ENCODE measurements at regions not wholly inside any gene's neighbourhood (a gene's known extent, or its start where the extent isn't known, plus 50 kb on each side); places are given as distances from the start of the nearest gene placed in this dataset.
"Not testable (repeated sequence)": the region's sequence is repeated elsewhere in the genome, so short reads cannot be mapped to it uniquely, and the experiment has no call there.

DNA sequence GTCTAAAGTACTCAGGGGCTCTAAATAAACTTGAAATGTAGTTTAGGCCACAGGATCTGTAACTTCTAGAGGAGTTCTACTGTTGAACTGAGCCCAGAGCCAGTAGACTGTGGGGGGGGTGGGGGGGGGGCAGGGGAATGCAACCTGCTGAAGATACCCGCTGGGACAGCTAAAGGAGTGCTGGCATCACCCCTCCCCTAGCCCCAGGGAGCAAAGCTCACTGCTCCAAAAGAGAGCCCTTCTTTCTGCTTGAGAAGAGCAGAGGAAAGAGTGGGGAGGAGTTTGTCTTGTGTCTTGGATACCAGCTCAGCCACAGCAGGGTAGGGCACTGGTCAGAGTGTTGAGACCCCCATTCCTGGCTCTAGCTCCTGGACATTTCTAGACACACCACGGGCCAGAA lies 414.0 kb upstream of the KLHL29 start:
- FAIRE-seq (no peak), DNase-seq (ENCODE audit: insufficient read length, low spot score) (no peak)
- TF ChIP-seq POLR2A (IDR thresholded peaks at IDR 0.05; ENCODE audit: low read depth, low read length) (no peak), POLR2AphosphoS5 (IDR thresholded peaks at IDR 0.05; ENCODE audit: low read depth, low read length) (no peak)

DNA sequence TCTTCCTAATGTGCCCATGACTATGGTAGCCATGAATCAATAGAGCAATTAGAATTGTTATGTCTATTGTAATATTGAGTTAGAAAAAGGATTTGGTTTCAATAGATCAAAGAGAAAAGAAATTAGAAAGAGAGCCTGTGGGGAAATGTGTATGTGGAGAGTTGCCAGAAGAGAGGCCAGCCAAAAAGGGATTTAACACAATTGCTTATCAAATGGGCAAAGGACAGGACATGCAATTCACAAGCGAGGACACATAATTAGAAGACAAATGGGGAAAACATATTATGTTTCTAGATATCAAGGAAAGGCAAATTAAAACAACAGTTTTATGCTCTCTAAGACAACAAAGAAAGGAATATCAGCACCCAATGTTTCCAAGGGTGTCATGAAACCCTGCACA lies 403.2 kb upstream of the KLHL29 start:
- no peak for DNase-seq (ENCODE audit: insufficient read length, low spot score)
- FAIRE-seq: no peak
- no peak for TF ChIP-seq SPI1 (IDR thresholded peaks at IDR 0.05; ENCODE audit: low read depth, low read length)
- no peak for TF ChIP-seq POLR2AphosphoS5 (IDR thresholded peaks at IDR 0.05; ENCODE audit: low read depth, low read length)
- no peak for TF ChIP-seq PAX5 (IDR thresholded peaks at IDR 0.05; ENCODE audit: insufficient read depth, low read length, severe bottlenecking)
- TF ChIP-seq TAF1 (IDR thresholded peaks at IDR 0.05; ENCODE audit: low read depth, low read length): no peak
- TF ChIP-seq POLR2A (IDR thresholded peaks at IDR 0.05; ENCODE audit: low read depth, low read length): no peak
- no peak for TF ChIP-seq POU2F2 (IDR thresholded peaks at IDR 0.05; ENCODE audit: low read depth, low read length)

DNA sequence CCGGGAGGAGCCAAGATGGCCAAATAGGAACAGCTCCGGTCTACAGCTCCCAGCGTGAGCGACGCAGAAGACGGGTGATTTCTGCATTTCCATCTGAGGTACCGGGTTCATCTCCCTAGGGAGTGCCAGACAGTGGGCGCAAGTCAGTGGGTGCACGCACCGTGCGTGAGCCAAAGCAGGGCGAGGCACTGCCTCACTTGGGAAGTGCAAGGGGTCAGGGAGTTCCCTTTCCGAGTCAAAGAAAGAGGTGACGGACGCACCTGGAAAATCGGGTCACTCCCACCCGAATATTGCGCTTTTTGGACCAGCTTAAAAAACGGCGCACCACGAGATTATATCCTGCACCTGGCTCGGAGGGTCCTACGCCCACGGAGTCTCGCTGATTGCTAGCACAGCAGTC lies 400.8 kb upstream of the KLHL29 start:
- not testable (repeated sequence) for DNase-seq (ENCODE audit: insufficient read length, low spot score)

DNA sequence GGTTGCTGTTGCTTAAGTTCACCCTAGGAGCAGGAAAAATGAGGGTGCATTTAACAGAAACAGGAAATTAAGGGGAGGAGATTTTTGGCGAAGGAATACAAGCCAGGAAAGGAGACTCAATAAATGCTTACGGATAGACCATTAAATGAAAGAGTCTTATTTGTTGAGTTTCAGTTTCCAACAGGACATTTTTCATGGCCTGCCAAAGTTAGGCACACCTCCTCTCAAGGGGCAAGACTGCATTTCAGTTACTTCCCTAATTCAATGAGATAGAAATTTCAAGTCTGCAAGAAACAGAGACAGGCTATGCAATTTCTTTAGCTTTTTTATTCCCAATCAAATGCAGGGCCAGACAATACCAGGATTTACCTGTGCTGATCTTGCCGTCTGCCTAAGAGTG lies 394.7 kb upstream of the KLHL29 start:
- TF ChIP-seq POU2F2 (IDR thresholded peaks at IDR 0.05; ENCODE audit: low read depth, low read length) (no peak), POLR2A (IDR thresholded peaks at IDR 0.05; ENCODE audit: low read depth, low read length) (no peak)
- DNase-seq (ENCODE audit: insufficient read length, low spot score) (no peak), FAIRE-seq (no peak)

More for the DNA sequence above, 400.8 kb upstream of the KLHL29 start:
- not testable (repeated sequence) for FAIRE-seq

DNA sequence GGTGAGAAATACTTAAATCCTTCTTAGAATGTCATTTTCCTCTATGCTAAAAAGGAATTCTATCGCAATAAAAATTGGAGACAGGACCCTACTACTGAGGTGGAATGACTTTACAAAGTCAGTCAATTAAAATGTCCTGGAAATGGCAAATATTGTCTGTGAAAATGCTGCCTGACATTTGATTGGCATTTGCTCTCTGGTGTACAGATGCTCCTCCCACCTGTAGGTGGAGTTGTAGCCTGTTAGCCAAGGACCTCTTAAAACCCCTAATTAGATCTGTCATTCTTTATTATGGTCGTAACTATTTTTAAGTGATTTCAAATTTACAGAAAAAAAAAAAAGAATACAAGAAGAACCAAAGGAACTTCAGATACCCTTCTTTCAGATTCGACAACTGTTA lies 393.1 kb upstream of the KLHL29 start:
- no peak for DNase-seq (ENCODE audit: insufficient read length, low spot score)
- FAIRE-seq: no peak
- TF ChIP-seq POLR2AphosphoS5 (IDR thresholded peaks at IDR 0.05; ENCODE audit: low read depth, low read length): no peak
- TF ChIP-seq PAX5 (IDR thresholded peaks at IDR 0.05; ENCODE audit: insufficient read depth, low read length, severe bottlenecking): no peak
- TF ChIP-seq POU2F2 (IDR thresholded peaks at IDR 0.05; ENCODE audit: low read depth, low read length): no peak
- TF ChIP-seq SPI1 (IDR thresholded peaks at IDR 0.05; ENCODE audit: low read depth, low read length): no peak
- no peak for TF ChIP-seq POLR2A (IDR thresholded peaks at IDR 0.05; ENCODE audit: low read depth, low read length)
- TF ChIP-seq TAF1 (IDR thresholded peaks at IDR 0.05; ENCODE audit: low read depth, low read length): no peak

DNA sequence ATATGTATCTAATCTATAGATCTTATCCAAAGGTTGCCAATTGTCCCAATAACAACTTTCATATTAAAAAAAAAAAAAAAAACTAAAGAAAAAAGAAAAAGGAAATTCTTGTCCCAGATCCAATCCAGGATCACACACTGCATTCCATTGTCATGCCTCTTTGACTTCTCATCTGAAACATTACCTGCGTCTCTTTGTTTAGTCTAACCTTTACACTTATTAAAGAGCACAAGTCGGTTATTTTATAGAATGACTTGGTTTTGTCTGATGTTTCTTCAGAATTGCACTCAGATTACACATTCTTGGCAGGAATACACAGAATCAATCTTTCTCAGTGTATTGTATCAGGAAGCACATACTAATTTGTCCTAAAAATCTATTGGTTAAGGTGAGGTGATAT lies 392.5 kb upstream of the KLHL29 start:
- TF ChIP-seq POLR2AphosphoS5 (IDR thresholded peaks at IDR 0.05; ENCODE audit: low read depth, low read length): no peak
- no peak for TF ChIP-seq POLR2A (IDR thresholded peaks at IDR 0.05; ENCODE audit: low read depth, low read length)
- no peak for TF ChIP-seq SPI1 (IDR thresholded peaks at IDR 0.05; ENCODE audit: low read depth, low read length)
- no peak for TF ChIP-seq PAX5 (IDR thresholded peaks at IDR 0.05; ENCODE audit: insufficient read depth, low read length, severe bottlenecking)
- TF ChIP-seq TAF1 (IDR thresholded peaks at IDR 0.05; ENCODE audit: low read depth, low read length): no peak
- TF ChIP-seq POU2F2 (IDR thresholded peaks at IDR 0.05; ENCODE audit: low read depth, low read length): no peak
- DNase-seq (ENCODE audit: insufficient read length, low spot score) (no peak), FAIRE-seq (no peak)

DNA sequence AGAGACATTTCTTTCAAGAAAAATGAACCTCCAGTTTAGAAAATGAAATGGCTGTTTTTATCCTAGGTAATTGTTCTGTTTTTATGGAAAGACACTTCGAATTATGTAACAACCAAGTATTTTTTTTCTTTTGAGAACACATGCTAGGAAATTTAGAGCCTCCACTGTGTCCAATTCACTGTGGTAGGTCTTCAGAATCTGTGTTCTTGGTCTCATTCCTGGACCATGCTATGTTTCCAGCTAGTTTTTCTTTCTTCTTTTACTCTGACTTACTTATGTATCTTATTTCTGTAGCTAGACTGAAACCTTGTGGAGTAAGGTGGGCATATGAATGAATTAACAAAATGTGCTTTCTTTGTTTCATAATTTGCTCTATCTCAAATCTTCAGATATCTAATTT lies 391.7 kb upstream of the KLHL29 start:
- DNase-seq (ENCODE audit: insufficient read length, low spot score) (no peak), FAIRE-seq (no peak)
- no peak for TF ChIP-seq TAF1 (IDR thresholded peaks at IDR 0.05; ENCODE audit: low read depth, low read length)
- TF ChIP-seq POLR2A (IDR thresholded peaks at IDR 0.05; ENCODE audit: low read depth, low read length): no peak
- TF ChIP-seq PAX5 (IDR thresholded peaks at IDR 0.05; ENCODE audit: insufficient read depth, low read length, severe bottlenecking): no peak
- no peak for TF ChIP-seq POLR2AphosphoS5 (IDR thresholded peaks at IDR 0.05; ENCODE audit: low read depth, low read length)
- TF ChIP-seq POU2F2 (IDR thresholded peaks at IDR 0.05; ENCODE audit: low read depth, low read length): no peak
- no peak for TF ChIP-seq SPI1 (IDR thresholded peaks at IDR 0.05; ENCODE audit: low read depth, low read length)

DNA sequence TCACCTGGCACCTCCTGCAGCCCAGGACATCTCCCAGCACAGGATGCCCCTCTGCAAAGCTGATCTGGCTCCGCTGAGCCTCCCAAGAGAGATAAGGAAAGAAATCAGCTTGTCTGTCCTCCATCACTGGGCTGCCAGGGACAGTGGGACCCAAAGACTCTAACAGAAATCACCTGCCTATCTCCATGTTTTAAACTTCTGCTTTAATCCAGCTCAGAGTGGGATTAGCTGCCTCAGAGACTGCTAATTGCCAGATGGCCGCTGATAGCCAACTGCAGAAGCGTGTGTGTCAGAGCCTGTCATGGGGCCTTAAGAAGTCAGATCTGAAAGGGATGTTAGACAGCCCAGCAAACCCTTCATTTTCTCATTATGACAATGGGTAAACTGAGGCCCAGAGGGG lies 389.4 kb upstream of the KLHL29 start:
- no peak for FAIRE-seq
- no peak for TF ChIP-seq POU2F2 (IDR thresholded peaks at IDR 0.05; ENCODE audit: low read depth, low read length)
- no peak for TF ChIP-seq SPI1 (IDR thresholded peaks at IDR 0.05; ENCODE audit: low read depth, low read length)
- no peak for TF ChIP-seq PAX5 (IDR thresholded peaks at IDR 0.05; ENCODE audit: insufficient read depth, low read length, severe bottlenecking)
- TF ChIP-seq POLR2A (IDR thresholded peaks at IDR 0.05; ENCODE audit: low read depth, low read length): no peak
- TF ChIP-seq TAF1 (IDR thresholded peaks at IDR 0.05; ENCODE audit: low read depth, low read length): no peak
- no peak for TF ChIP-seq POLR2AphosphoS5 (IDR thresholded peaks at IDR 0.05; ENCODE audit: low read depth, low read length)
- DNase-seq (ENCODE audit: insufficient read length, low spot score): no peak

DNA sequence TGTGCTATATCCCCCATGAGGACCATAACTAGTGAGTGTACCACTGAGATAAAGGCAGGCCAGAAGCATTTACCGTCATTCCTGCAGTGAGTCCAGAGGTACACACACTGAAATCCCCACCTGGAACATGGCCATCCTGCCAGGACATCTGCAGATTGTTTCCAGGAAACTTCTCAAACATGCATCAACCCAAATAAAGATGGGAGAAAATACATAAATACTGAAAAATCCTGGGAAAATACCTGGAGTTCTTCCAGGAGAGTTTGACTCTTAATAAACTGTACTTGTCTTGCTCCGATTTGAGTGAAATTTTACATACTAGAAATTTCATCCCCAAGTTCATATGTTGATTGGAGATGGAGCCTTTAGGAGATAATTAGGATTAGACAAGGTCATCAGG lies 388.1 kb upstream of the KLHL29 start:
- no peak for TF ChIP-seq POLR2AphosphoS5 (IDR thresholded peaks at IDR 0.05; ENCODE audit: low read depth, low read length)
- TF ChIP-seq POLR2A (IDR thresholded peaks at IDR 0.05; ENCODE audit: low read depth, low read length): no peak
- TF ChIP-seq SPI1 (IDR thresholded peaks at IDR 0.05; ENCODE audit: low read depth, low read length): no peak
- no peak for TF ChIP-seq TAF1 (IDR thresholded peaks at IDR 0.05; ENCODE audit: low read depth, low read length)
- no peak for TF ChIP-seq PAX5 (IDR thresholded peaks at IDR 0.05; ENCODE audit: insufficient read depth, low read length, severe bottlenecking)
- TF ChIP-seq POU2F2 (IDR thresholded peaks at IDR 0.05; ENCODE audit: low read depth, low read length): no peak
- FAIRE-seq (no peak), DNase-seq (ENCODE audit: insufficient read length, low spot score) (no peak)

DNA sequence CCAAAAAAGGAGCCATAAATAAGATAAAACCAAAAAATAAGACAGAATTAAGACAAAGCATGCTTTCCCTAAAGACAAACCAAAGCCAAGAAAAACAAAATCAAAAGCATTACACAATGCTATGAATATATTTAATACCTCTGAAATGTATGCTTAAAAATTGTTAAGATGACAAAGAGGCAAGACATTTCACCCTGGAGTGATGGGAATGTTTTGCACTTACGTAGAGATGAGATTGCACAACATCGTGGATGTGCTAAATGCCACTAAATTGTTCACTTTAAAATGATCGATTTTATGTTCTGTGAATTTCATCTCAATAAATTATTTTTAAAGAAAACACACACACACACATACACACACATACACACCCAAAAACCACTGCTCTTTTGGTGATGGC lies 386.6 kb upstream of the KLHL29 start:
- FAIRE-seq (no peak), DNase-seq (ENCODE audit: insufficient read length, low spot score) (no peak)
- TF ChIP-seq SPI1 (IDR thresholded peaks at IDR 0.05; ENCODE audit: low read depth, low read length) (no peak), POU2F2 (IDR thresholded peaks at IDR 0.05; ENCODE audit: low read depth, low read length) (no peak), PAX5 (IDR thresholded peaks at IDR 0.05; ENCODE audit: insufficient read depth, low read length, severe bottlenecking) (no peak), POLR2AphosphoS5 (IDR thresholded peaks at IDR 0.05; ENCODE audit: low read depth, low read length) (no peak), TAF1 (IDR thresholded peaks at IDR 0.05; ENCODE audit: low read depth, low read length) (no peak), POLR2A (IDR thresholded peaks at IDR 0.05; ENCODE audit: low read depth, low read length) (no peak)

DNA sequence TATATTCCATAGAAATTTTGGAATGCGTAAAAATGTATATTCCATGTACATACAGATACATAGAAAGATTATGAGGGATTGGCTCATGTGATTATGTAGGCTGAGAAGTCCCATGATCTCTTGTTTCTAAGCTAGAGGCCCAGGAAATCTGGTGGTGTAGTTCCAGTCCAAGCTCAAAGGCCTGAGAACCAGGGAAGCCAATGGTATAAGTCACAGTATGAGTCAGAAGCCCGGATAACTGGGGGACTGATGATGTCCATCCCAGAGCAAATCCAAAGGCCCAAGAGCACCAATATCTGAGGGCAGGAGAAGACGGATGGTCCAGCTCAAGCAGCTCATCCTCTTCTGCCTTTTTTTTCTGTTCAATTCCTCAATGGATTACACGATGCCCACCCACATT lies 385.0 kb upstream of the KLHL29 start:
- no peak for FAIRE-seq
- TF ChIP-seq SPI1 (IDR thresholded peaks at IDR 0.05; ENCODE audit: low read depth, low read length) (no peak), TAF1 (IDR thresholded peaks at IDR 0.05; ENCODE audit: low read depth, low read length) (no peak), POLR2A (IDR thresholded peaks at IDR 0.05; ENCODE audit: low read depth, low read length) (no peak), POU2F2 (IDR thresholded peaks at IDR 0.05; ENCODE audit: low read depth, low read length) (no peak), PAX5 (IDR thresholded peaks at IDR 0.05; ENCODE audit: insufficient read depth, low read length, severe bottlenecking) (no peak), POLR2AphosphoS5 (IDR thresholded peaks at IDR 0.05; ENCODE audit: low read depth, low read length) (no peak)
- no peak for DNase-seq (ENCODE audit: insufficient read length, low spot score)
